Limb (tissue), 2 donors: ENCODE measurements at regions not wholly inside any gene's neighbourhood (a gene's known extent, or its start where the extent isn't known, plus 50 kb on each side); places are given as distances from the start of the nearest gene placed in this dataset.
"Not testable (repeated sequence)": the region's sequence is repeated elsewhere in the genome, so short reads cannot be mapped to it uniquely, and the experiment has no call there.

Experiments used
- DNase-seq, 2 donors: peaks; one replicate each; pipeline ENCODE4 v3.0.0-alpha.2; 2016; ENCODE audit errors: extremely low spot score in 2 of 2

GRCh38 chr9:39665020-39665419, 309.6 kb downstream of the SPATA31A1 start:
- DNase-seq: not testable (repeated sequence)

DNA sequence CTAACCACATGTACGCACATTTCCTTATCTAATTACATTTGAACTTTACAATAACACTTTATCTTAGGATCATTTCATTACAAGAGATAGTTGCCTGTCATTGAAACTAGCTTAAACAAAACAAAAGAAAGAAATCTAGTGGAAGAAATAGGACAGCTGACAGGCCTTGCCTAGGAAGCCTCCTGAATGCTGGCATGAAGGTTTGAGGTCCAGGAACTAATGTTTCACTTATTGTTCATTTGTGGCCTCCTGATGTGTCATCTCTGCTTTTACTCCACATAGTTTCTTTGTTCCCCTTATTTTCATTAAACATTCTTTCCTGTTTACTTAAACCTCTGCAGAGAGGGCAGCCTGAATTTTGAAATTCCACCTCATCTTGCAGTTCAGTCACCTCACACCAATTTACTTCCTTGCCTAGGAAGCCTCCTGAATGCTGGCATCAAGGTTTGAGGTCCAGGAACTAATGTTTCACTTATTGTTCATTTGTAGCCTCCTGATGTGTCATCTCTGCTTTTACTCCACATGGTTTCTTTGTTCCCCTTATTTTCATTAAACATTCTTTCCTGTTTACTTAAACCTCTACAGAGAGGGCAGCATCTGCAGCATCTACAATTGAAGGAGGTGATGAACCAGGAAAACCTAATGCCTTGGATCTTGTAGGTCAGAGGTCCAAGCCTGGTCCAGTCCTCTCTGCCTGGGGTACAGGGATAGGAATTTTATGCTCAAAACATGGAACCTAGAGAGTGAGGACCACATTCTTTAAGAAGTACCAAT, 319.2 kb downstream of the SPATA31A1 start:
- DNase-seq: not testable (repeated sequence)

GRCh38 chr9:39675211-39675553, 319.7 kb downstream of the SPATA31A1 start:
- DNase-seq: not testable (repeated sequence)

DNA sequence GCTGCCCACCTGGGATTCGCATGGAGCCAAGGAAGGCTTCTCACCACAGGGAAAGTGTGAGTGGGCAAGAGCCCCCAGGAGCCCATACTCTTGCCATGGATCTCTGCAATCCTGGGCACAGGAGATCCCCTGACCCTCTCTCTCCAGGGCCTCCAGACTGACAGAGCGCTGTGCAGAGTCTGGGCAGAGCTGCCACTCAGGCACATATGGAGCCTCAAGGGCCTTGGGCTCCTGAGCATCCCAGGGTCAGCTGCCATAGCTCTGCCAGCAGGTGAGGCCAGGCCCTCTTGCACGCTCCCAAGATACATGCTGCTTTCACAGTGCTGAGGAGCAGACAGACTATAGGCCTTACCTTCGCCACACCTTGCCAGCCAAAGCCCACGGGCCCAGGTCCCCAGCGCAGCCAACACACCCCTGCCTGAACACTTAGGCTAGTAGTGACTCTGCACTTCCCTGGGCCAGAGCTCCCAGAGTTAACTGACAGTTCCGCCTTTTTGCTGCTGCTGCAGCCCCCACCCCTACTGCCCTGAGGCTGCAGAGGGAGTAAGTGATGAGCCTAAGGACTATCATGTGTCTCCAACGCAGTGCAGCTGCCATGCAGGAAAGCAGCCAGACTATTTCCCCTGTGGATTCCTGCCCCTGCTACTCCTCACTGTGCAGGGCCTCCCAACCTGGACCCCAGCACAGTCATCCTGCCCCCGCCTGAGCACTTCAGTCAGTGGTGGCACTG, 323.2 kb downstream of the SPATA31A1 start:
- not testable (repeated sequence) for DNase-seq

DNA sequence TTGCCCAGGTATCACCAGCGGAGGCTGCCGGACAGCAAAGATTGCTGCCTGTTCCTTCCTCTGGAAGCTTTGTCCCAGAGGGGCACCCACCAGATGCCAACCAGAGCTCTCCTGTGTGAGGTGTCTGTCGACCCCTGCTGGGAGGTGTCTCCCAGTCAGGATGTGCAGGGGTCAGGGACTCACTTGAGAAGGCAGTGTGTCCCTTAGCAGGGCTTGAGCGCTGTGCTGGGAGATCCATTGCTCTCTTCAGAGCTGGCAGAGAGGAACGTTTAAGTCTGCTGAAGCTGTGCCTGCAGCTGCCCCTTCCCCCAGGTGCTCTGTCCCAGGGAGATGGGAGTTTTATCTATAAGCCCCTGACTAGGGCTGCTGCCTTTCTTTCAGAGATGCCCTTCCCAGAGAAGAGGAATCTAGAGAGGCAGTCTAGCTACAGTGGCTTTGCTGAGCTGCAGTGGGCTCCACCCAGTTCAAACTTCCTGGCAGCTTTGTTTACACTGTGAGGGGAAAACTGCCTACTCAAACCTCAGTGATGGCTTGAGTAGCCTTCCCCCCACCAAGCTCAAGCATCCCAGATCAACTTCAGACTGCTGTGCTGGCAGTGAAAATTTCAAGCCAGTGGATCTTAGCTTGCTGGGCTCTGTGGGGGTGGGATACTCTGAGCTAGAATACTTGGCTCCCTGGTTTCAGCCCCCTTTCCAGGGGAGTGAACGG, 325.4 kb downstream of the SPATA31A1 start:
- not testable (repeated sequence) for DNase-seq

DNA sequence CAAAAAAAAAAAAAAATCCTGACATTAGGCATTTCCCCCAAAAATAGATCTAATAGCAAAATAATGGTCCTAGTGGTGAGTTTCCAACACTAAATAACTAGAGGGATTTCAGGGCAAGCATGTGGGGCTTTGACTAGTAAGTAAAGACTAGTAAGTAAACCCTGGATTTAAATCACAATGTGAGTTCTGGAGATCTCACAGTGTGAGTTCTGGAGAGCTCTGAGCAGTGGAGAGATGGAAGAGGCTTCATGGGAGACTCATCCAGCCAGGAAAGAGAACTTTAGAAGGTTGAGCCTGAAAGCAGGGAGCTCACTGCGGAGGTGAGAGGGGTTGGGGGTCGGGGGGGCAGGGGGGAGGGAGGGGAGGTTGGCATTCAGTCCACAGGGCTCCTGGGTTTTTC, 373.4 kb downstream of the SPATA31A1 start:
- not testable (repeated sequence) for DNase-seq

DNA sequence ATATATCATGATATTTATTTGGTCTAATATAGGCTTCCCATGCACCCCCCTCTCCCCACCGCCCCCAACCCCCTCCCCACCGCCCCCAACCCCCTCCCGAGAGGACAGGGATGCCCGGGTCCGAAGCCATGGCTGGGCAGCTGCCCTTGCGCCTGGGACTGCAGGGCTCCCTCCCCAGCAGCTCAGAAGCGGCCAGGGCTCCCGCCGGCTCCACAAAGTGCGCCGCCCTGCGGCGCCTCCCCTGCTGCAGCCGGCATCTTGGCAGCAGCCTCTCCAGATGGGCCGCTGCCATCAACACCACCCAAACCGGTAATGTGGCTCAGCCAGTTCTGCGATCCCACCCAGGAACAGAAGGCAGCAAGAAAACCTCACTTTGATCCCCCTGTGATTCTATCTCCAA, 389.4 kb downstream of the SPATA31A1 start:
- not testable (repeated sequence) for DNase-seq

DNA sequence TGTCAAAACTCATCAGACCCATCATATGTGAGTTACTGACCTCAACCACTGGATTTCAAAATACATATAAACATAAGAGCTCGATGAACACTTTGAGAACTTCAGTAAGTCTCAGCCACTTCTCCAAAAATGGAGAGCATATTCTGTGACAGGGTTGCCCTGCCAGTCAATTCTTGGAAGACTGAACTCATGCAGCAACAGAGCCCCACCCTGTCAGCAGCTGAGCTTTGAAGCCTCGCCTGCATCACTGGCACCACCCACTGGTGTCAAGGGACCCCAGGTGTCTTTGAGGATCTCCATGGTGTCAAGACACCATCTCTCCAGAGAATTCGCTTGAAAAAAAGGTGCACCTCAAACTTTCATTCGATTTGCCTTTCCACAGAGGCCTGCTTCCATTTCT, 420.1 kb downstream of the SPATA31A1 start:
- DNase-seq: not testable (repeated sequence)

DNA sequence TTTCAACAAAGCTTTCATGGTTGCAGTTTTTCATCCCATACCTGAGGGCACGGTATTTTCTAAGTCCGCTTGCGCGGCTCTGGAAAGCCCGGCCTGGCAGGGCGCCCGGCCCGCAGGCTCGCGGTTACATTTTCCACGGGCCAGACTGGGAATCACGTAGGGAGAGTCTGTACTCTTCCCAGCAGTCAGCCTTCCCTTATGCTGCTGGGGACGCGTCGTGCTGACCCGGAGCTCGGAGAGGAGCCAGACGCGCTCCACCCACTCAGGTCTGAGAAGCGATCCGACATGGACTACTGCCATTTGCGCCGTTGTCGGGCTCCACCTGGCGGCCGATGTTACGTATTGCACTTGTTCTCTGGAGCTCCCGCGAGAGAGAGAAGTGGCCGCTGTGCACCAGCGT, 435.9 kb downstream of the SPATA31A1 start:
- DNase-seq: not testable (repeated sequence)

DNA sequence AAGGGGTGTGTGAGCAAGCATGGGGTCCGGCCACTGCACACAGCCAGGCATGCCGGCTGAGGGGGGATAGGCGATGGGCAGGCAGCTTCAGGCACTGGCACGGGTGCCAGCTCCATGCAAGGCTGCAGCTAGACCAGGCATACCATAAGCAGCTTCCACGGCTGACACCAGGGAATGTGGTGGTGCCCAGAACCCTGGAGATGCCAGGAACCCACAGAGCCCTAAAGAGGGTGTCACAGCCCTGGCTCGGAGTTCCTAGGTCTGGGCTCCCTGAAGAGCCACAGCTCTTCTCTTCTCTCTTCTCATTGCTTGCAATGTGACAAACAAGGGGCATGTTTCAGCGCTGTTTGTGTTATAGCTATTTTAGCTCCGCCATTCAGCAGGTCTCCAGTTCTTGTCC, 442.5 kb downstream of the SPATA31A1 start:
- not testable (repeated sequence) for DNase-seq

GRCh38 chr9:39799252-39799651, 443.8 kb downstream of the SPATA31A1 start:
- DNase-seq: not testable (repeated sequence)

GRCh38 chr9:39802561-39802960, 447.1 kb downstream of the SPATA31A1 start:
- not testable (repeated sequence) for DNase-seq

- DNase-seq: peak; percentile 71 to 83
Observed at GRCh38 chr9:39809401-39810226, 454.1 kb downstream of the SPATA31A1 start.

- not testable (repeated sequence) for DNase-seq
Observed at GRCh38 chr9:39810401-39810800, 454.9 kb downstream of the SPATA31A1 start.

DNA sequence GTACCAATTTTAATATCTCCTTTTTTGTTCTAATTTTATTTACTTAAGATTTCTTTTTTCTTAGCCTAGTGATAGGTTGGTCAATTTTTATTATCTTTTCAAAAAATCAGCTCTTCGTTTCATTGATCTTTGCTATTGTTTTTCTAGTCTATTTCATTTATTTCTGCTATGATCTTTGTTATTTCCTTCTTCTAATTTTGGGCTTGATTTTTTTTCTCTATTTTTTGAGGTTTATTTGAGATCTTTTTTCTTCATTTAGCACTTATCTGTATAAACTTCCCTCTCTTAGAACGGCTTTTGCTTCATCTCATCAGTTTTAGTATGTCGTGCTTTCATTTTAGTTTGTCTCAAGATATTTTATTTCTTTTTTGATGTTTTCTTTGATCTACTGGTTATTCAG, 456.1 kb downstream of the SPATA31A1 start:
- not testable (repeated sequence) for DNase-seq

DNA sequence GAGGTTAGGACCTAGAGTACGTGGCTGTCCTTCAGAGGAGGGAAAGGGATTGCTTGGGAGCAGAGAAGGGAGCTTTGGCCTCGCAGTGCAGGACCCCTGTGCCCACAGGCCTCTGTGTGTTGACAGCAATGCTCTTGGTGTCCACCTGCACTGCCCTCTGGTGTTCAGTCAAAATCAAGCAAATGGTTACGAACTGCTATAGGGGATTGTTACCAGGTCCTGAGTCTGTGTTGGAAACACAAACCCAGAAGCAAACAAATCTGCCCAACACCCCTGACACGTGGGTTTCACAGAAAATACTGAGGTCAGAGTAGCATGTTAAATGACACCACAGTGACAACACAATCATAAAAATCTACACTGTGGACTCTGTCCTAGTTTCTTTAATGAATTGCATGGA, 473.0 kb downstream of the SPATA31A1 start:
- DNase-seq: not testable (repeated sequence)
